ENCODE measurements at regions not wholly inside any gene's neighbourhood (a gene's known extent, or its start where the extent isn't known, plus 50 kb on each side); places are given as distances from the start of the nearest gene placed in this dataset.

GRCh38 chr2:184199274-184199673 lies 399.1 kb upstream of the ZNF804A start:
- TF ChIP-seq POLR2A (IDR thresholded peaks at IDR 0.05), result no peak
- no peak for TF ChIP-seq CTCF (IDR thresholded peaks at IDR 0.05)
- no peak for TF ChIP-seq POLR2AphosphoS5 (IDR thresholded peaks at IDR 0.05)
- no peak for TF ChIP-seq EP300 (IDR thresholded peaks at IDR 0.05)
